Activated CD8-positive, alpha-beta memory T cell treated with anti-CD3 and anti-CD28 coated beads, Interleukin-2, amount 10 ng/mL, durations not matched to agents 7 days and 5 days (primary cell): ENCODE measurements at regions not wholly inside any gene's neighbourhood (a gene's known extent, or its start where the extent isn't known, plus 50 kb on each side); places are given as distances from the start of the nearest gene placed in this dataset.

Source experiments
- ATAC-seq: fragments of 150-1000 bp; cut with Tn5 transposase; one replicate; pipeline ENCODE4 v1.10.0; 2021; ENCODE audit warnings: moderate library complexity
- CTCF ChIA-PET: fragments of 350-600 bp; sonication (Branson Sonifier 250); formaldehyde crosslinking; loops from one replicate; lab custom pipeline; 2021; ENCODE audit warnings: antibody characterized with exemption; lab: Charles Lee
- DNase-seq: peaks from one replicate; pipeline ENCODE4 v3.0.0-alpha.2; 2020
- H3K27ac Mint-ChIP-seq: one replicate; pipeline ENCODE4 v1.8.0; 2021; ENCODE audit warnings: mild to moderate bottlenecking, mixed read lengths
- H3K27me3 Mint-ChIP-seq: one replicate; pipeline ENCODE4 v1.8.0; 2021; ENCODE audit warnings: mixed read lengths
- H3K36me3 Mint-ChIP-seq: one replicate; pipeline ENCODE4 v1.8.0; 2021; ENCODE audit warnings: mild to moderate bottlenecking, mixed read lengths
- H3K4me1 Mint-ChIP-seq: one replicate; pipeline ENCODE4 v1.8.0; 2021; ENCODE audit warnings: mixed read lengths
- H3K4me3 Mint-ChIP-seq: one replicate; pipeline ENCODE4 v1.8.0; 2021; ENCODE audit warnings: mild to moderate bottlenecking, moderate library complexity, mixed read lengths
- H3K9me3 Mint-ChIP-seq: one replicate; pipeline ENCODE4 v1.8.0; 2022; ENCODE audit warnings: low read depth, mixed read lengths

DNA sequence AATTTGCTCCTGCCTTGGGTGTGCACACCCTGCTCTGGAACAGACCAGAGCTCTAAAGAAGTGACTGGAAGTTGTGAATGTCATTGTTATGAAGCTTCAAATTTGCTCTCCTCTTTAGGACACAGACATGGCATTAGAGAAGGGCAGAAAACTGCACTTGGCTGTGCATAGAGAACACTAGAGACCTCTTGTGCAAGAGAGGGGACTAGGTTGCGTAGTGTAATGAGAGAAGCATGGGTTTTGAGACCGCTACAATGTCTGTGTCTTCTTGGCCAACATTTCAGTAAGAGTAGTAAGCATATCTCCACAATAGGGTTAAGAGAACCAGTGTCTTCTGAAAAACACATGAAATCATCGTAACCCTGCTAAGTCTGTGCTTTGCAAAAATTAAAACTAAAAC lies 423.3 kb downstream of the SPRY2 start:
- CTCF ChIA-PET = no interaction called here
- no peaks in the 10 kb centered on the region for H3K27me3 Mint-ChIP-seq

DNA sequence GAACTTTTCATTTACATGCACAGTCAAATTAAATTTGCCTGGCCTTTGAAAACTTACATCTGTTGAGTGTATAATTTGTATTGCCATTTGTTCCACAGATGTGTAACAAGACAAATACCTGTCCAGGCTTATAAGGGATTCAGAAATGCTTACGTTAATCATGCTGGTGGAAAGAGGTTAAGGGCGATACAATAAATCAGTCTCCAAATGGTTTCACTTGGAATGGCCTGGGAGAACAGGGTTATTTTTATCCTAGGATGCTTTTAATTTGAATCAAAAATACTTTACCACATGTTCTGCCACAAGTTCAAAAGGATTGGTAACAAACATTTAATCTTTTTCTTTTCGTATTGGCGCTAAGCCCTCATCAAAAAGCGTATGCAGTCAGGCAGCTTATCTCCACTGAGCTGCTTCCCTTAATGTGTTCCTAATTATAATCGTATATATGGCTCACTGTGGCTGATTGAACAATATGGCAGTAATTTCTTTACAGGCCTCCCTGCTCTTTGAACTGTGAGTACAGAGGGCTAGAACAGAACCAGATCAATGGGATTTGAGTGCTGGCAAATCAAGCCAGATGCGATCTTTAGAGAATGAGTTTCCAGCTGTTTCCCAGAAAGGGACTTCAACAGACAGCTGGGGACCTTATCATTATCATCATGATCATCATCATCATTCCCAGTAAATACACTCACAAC lies 425.7 kb downstream of the SPRY2 start:
- H3K36me3 Mint-ChIP-seq = no peaks in the 10 kb centered on the region
- DNase-seq (no peak), ATAC-seq (no peak)
- no peak overlapping the region for H3K4me3 Mint-ChIP-seq
- H3K27ac Mint-ChIP-seq = no peak overlapping the region
- H3K4me1 Mint-ChIP-seq = no peaks in the 10 kb centered on the region
- CTCF ChIA-PET = no interaction called here
- no peaks in the 10 kb centered on the region for H3K9me3 Mint-ChIP-seq
- no peaks in the 10 kb centered on the region for H3K27me3 Mint-ChIP-seq

More for the DNA sequence above, 423.3 kb downstream of the SPRY2 start:
- no peaks in the 10 kb centered on the region for H3K9me3 Mint-ChIP-seq
- no peaks in the 10 kb centered on the region for H3K36me3 Mint-ChIP-seq
- no peak for ATAC-seq
- no peak overlapping the region for H3K4me3 Mint-ChIP-seq
- H3K27ac Mint-ChIP-seq = no peak overlapping the region
- DNase-seq = no peak
- H3K4me1 Mint-ChIP-seq = no peaks in the 10 kb centered on the region

DNA sequence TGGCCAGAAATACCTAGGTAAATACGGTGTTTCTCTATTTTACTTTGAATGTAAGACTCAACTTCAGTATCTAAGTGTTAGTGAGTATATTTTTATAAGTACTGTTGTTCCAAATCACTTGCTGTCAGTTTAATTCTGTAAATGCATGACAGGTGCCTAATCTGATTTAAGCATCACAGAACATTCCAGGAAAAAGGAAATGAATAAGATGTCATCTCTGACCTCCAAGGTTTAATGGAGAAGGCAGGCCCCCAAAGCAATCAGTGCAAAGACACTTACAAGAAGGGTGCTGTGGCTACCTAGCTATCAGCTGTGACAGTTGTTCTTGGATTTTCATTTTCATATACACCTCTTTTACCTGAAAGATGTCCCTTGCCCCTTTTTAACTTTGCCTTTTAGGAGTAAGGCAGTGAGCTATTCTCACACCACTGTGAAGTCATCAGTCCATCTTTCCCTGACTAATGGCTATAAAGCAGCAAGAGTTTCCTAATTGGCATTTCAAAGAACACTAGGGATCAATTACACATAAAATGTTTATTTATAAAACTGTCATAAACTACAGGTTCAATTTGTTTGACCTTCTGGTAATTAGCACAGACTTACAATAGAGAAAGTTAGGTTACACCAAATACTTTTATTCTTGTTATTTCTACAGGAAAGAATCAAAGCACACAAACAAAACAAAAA lies 427.6 kb downstream of the SPRY2 start:
- Mint-ChIP-seq H3K27me3 (no peaks in the 10 kb centered on the region), H3K4me1 (no peaks in the 10 kb centered on the region), H3K27ac (no peak overlapping the region), H3K9me3 (no peaks in the 10 kb centered on the region), H3K36me3 (no peaks in the 10 kb centered on the region), H3K4me3 (no peak overlapping the region)
- ATAC-seq = no peak
- CTCF ChIA-PET = no interaction called here
- no peak for DNase-seq

GRCh38 chr13:79912403-79912802 lies 428.5 kb downstream of the SPRY2 start:
- H3K36me3 Mint-ChIP-seq = no peaks in the 10 kb centered on the region
- CTCF ChIA-PET = no interaction called here
- no peak overlapping the region for H3K4me3 Mint-ChIP-seq
- H3K27ac Mint-ChIP-seq = no peak overlapping the region
- DNase-seq = no peak
- no peaks in the 10 kb centered on the region for H3K27me3 Mint-ChIP-seq
- no peak for ATAC-seq
- H3K9me3 Mint-ChIP-seq = no peaks in the 10 kb centered on the region
- no peaks in the 10 kb centered on the region for H3K4me1 Mint-ChIP-seq

GRCh38 chr13:79910875-79911540 lies 429.9 kb downstream of the SPRY2 start:
- DNase-seq (no peak), ATAC-seq (no peak)
- no peaks in the 10 kb centered on the region for H3K4me1 Mint-ChIP-seq
- no peak overlapping the region for H3K27ac Mint-ChIP-seq
- H3K9me3 Mint-ChIP-seq = no peaks in the 10 kb centered on the region
- no peaks in the 10 kb centered on the region for H3K36me3 Mint-ChIP-seq
- H3K4me3 Mint-ChIP-seq = no peak overlapping the region
- no peaks in the 10 kb centered on the region for H3K27me3 Mint-ChIP-seq
- CTCF ChIA-PET = no interaction called here

DNA sequence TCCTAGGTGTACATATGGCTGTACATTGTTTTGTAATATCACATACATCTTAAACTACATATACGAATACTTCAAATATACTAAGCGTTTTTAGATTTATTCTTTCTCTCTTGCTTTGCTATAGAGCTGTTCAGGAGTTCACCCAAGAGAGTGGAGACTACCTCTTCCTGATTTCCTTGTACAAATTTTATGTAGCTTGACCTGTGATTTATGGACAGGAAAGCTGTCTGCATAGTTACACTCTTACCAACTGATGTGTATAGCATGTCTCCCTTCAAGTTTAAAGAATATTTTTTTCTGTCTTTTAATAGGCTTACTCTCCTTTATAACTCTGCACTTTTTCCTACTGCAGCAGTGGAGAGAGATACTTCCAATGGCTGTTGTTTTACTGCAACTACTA lies 428.7 kb downstream of the NDFIP2 start:
- Mint-ChIP-seq H3K4me3 (no peak overlapping the region), H3K27me3 (no peaks in the 10 kb centered on the region), H3K9me3 (no peaks in the 10 kb centered on the region), H3K36me3 (no peaks in the 10 kb centered on the region), H3K4me1 (no peaks in the 10 kb centered on the region), H3K27ac (no peak overlapping the region)
- CTCF ChIA-PET = no interaction called here
- ATAC-seq (no peak), DNase-seq (no peak)

- Mint-ChIP-seq H3K27ac (no peak overlapping the region), H3K27me3 (no peaks in the 10 kb centered on the region), H3K9me3 (no peaks in the 10 kb centered on the region), H3K36me3 (no peaks in the 10 kb centered on the region), H3K4me3 (no peak overlapping the region), H3K4me1 (no peaks in the 10 kb centered on the region)
- CTCF ChIA-PET = no interaction called here
- DNase-seq (no peak), ATAC-seq (no peak)
Measured at GRCh38 chr13:79908381-79908780, 427.4 kb downstream of the NDFIP2 start.

GRCh38 chr13:79907527-79907926 lies 426.6 kb downstream of the NDFIP2 start:
- no peak overlapping the region for H3K4me3 Mint-ChIP-seq
- DNase-seq (no peak), ATAC-seq (no peak)
- no peak overlapping the region for H3K27ac Mint-ChIP-seq
- H3K27me3 Mint-ChIP-seq = no peaks in the 10 kb centered on the region
- H3K9me3 Mint-ChIP-seq = no peaks in the 10 kb centered on the region
- no peaks in the 10 kb centered on the region for H3K4me1 Mint-ChIP-seq
- CTCF ChIA-PET = no interaction called here
- H3K36me3 Mint-ChIP-seq = no peaks in the 10 kb centered on the region

DNA sequence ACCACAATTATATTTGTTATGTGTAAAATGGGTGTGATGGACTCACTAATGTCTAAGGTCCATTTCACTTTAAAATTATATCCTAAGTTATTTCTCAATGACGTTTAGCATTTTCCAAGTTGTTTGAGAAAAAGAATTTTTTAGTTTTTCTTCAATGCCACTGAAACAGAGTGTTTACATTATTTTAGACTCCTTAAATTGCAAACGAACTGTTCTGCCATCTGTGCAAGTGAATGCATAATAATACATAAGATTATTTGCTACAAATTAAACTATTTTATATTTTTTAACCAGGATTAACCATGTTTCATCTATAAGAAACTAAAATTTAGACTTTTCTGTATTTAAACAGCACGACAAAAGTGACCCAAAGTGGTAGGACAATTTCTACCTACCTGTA lies 425.4 kb downstream of the NDFIP2 start:
- ATAC-seq = no peak
- H3K27ac Mint-ChIP-seq = no peak overlapping the region
- CTCF ChIA-PET = no interaction called here
- no peaks in the 10 kb centered on the region for H3K27me3 Mint-ChIP-seq
- no peak overlapping the region for H3K4me3 Mint-ChIP-seq
- no peaks in the 10 kb centered on the region for H3K4me1 Mint-ChIP-seq
- no peaks in the 10 kb centered on the region for H3K9me3 Mint-ChIP-seq
- no peak for DNase-seq
- H3K36me3 Mint-ChIP-seq = no peaks in the 10 kb centered on the region

GRCh38 chr13:79905018-79905417 lies 424.1 kb downstream of the NDFIP2 start:
- no peaks in the 10 kb centered on the region for H3K27me3 Mint-ChIP-seq
- no peak overlapping the region for H3K4me3 Mint-ChIP-seq
- CTCF ChIA-PET = no interaction called here
- no peaks in the 10 kb centered on the region for H3K4me1 Mint-ChIP-seq
- H3K36me3 Mint-ChIP-seq = no peaks in the 10 kb centered on the region
- ATAC-seq (no peak), DNase-seq (no peak)
- no peak overlapping the region for H3K27ac Mint-ChIP-seq
- no peaks in the 10 kb centered on the region for H3K9me3 Mint-ChIP-seq

- Mint-ChIP-seq H3K36me3 (no peaks in the 10 kb centered on the region), H3K27ac (no peak overlapping the region), H3K9me3 (no peaks in the 10 kb centered on the region), H3K4me1 (no peaks in the 10 kb centered on the region), H3K27me3 (no peaks in the 10 kb centered on the region), H3K4me3 (no peak overlapping the region)
- DNase-seq (no peak), ATAC-seq (no peak)
- CTCF ChIA-PET = no interaction called here
Measured at GRCh38 chr13:79904581-79904980, 423.6 kb downstream of the NDFIP2 start.

GRCh38 chr13:79901336-79901735 lies 420.4 kb downstream of the NDFIP2 start:
- H3K9me3 Mint-ChIP-seq = no peaks in the 10 kb centered on the region
- CTCF ChIA-PET = no interaction called here
- H3K4me3 Mint-ChIP-seq = no peak overlapping the region
- no peak for DNase-seq
- H3K36me3 Mint-ChIP-seq = no peaks in the 10 kb centered on the region
- no peaks in the 10 kb centered on the region for H3K4me1 Mint-ChIP-seq
- no peak for ATAC-seq
- H3K27ac Mint-ChIP-seq = no peak overlapping the region
- no peaks in the 10 kb centered on the region for H3K27me3 Mint-ChIP-seq

DNA sequence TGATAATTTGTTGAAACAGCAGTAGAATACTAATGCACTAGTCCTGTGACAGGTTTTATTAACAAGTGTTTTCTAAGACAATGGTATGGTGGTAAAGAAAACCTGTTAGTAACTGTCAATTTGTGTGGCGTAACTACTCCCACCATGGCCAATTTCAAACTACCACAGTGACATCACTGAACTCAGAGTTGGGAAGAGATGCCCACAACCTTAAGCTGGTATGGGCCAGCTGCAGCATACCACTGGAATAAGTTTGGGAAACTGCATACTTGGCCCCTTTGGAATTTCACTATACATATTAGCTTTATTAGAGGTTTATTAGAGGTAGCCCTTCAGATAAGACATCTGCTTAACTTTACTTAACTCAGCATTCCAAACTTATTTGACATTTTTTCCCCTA lies 419.4 kb downstream of the NDFIP2 start:
- H3K4me3 Mint-ChIP-seq = no peak overlapping the region
- CTCF ChIA-PET = no interaction called here
- no peaks in the 10 kb centered on the region for H3K36me3 Mint-ChIP-seq
- no peak overlapping the region for H3K27ac Mint-ChIP-seq
- no peaks in the 10 kb centered on the region for H3K9me3 Mint-ChIP-seq
- no peaks in the 10 kb centered on the region for H3K4me1 Mint-ChIP-seq
- DNase-seq = no peak
- no peaks in the 10 kb centered on the region for H3K27me3 Mint-ChIP-seq
- no peak for ATAC-seq

- CTCF ChIA-PET = no interaction called here
- no peak for DNase-seq
- H3K27me3 Mint-ChIP-seq = no peaks in the 10 kb centered on the region
- no peaks in the 10 kb centered on the region for H3K36me3 Mint-ChIP-seq
- ATAC-seq = no peak
- H3K27ac Mint-ChIP-seq = no peak overlapping the region
- H3K9me3 Mint-ChIP-seq = no peaks in the 10 kb centered on the region
- no peak overlapping the region for H3K4me3 Mint-ChIP-seq
- no peaks in the 10 kb centered on the region for H3K4me1 Mint-ChIP-seq
Measured at GRCh38 chr13:79898996-79899395, 418.0 kb downstream of the NDFIP2 start.
